SK-N-MC (cell line): ENCODE measurements at regions not wholly inside any gene's neighbourhood (a gene's known extent, or its start where the extent isn't known, plus 50 kb on each side); places are given as distances from the start of the nearest gene placed in this dataset.

Source experiments
- EZH2 ChIP-seq: fragments of 200-600 bp; sonication (generic); IDR thresholded peaks from one replicate; pipeline ENCODE4 v1.6.1; 2017; ENCODE audit warnings: antibody characterized with exemption
- POLR2AphosphoS5 ChIP-seq: IDR thresholded peaks from 2 replicates; pipeline ENCODE4 v1.6.1; 2012; ENCODE audit warnings: mild to moderate bottlenecking, low read depth, low read length, borderline replicate concordance

DNA sequence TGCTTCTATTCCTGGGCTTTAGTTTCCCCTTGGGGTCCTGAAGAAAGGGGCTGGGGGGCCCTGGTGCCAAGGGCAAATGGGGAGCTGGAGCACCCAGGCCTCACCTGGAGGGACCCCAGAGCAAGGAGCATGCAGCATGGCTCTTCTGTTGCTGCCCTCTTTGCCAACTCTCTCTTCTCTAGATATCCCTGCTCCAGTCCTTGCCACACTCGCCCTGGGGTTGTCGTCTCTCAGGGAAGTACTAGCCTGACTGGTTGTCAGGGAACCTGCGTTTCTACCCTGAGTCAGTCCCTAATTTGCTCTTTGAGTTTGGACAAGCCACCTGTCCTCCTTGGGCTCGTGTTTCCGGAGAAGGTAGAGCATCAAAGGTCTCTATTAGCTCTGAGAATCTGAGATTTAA is 63.7 kb upstream of the UBE2Q2 start:
- TF ChIP-seq POLR2AphosphoS5 (no peak), EZH2 (no peak)
